ENCODE measurements at regions not wholly inside any gene's neighbourhood (a gene's known extent, or its start where the extent isn't known, plus 50 kb on each side); places are given as distances from the start of the nearest gene placed in this dataset.

- TF ChIP-seq GATA1 (IDR thresholded peaks at IDR 0.05; ENCODE audit: low read depth, low read length) (no peak), POLR2A (IDR thresholded peaks at IDR 0.05; ENCODE audit: low read length) (no peak)
- DNase-seq, result peak; percentile 64 to 81
Observed at GRCh38 chr9:86469476-86470250, 115.5 kb upstream of the TUT7 start.

DNA sequence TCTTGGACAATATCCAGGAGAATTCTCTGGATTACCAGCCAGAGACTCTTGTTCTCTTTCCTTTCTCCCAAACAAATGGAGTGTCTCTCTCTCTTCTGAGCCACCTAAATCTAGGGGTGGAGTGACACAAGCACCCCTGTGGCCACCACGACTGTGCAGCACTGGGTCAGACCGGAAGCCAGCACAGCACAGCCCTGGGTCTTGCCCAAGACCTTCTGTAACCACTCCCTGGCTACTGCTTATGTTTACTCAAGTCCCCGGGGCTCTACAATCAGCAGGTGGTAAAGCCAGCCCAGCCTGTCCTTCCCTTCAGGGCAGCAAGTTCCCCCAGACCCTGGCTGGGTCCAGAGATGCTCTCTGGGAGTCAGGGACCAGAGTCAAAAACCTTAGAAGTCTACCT lies 110.0 kb upstream of the TUT7 start:
- TF ChIP-seq GATA1 (IDR thresholded peaks at IDR 0.05; ENCODE audit: low read depth, low read length) (no peak), POLR2A (IDR thresholded peaks at IDR 0.05; ENCODE audit: low read length) (no peak)
- no peak for DNase-seq

DNA sequence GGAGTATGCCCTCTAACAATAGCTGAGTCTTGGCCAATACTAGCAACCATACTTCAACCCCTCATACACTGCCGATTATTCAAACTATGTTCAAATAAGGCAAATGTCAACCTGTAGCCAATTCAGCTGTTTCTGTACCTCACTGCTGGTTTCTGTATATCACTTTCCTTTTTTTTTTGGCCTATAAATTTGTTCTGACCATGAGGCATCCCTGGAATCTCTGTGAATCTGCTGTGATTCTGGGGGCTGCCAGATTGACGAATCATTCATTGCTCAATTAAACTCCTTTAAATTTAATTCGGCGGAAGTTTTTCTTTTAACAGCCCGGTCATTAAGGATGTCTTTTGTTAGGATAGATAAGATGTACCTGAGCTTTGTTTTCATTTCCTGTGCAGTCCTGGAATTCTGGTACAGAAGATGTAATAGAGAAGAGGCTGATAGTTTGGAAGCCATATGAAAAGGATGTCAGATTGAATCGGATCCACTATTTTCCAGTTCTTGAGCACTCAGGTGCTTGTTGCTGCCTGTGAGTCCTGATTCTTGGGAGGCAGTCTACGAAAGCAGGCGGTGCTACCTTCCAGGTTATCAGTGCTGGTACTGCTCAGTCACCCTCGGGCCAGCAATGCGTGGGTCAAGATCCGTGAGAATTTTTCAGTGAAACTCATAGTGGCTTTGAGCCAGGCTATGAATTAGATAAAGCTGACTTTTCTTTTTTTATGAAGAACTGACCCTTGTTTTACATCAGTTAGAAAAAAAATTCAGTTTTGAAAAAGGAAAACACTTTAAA lies 106.2 kb upstream of the TUT7 start:
- no peak for DNase-seq
- TF ChIP-seq POLR2A (IDR thresholded peaks at IDR 0.05; ENCODE audit: low read length), result no peak
- TF ChIP-seq GATA1 (IDR thresholded peaks at IDR 0.05; ENCODE audit: low read depth, low read length), result no peak

DNA sequence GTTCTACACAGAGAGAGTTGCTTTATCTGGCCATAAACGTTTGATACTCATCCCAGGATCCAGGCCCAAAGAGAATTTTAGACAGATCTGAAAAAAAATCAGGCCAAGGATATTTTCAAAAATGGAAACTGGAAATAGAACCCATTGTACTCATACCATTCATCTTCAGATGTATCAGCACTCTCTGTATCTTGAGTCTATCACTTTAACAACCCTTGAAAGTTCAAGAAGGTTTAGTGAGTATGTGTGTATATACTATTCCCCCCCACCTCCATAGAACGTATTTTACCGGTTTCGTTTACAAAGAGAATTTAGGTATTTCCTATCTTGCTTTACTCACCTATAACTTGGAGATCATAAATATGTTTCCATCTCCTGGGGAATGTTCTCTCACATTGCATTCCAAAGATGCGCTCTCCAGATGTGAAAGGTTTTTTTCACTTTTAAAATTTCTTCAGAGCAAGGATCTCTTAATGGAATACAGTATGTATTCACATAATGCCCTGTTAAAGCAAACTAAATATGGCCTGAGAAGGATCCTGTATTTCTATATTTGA lies 105.5 kb upstream of the TUT7 start:
- DNase-seq, result no peak
- no peak for TF ChIP-seq POLR2A (IDR thresholded peaks at IDR 0.05; ENCODE audit: low read length)
- TF ChIP-seq GATA1 (IDR thresholded peaks at IDR 0.05; ENCODE audit: low read depth, low read length), result no peak

DNA sequence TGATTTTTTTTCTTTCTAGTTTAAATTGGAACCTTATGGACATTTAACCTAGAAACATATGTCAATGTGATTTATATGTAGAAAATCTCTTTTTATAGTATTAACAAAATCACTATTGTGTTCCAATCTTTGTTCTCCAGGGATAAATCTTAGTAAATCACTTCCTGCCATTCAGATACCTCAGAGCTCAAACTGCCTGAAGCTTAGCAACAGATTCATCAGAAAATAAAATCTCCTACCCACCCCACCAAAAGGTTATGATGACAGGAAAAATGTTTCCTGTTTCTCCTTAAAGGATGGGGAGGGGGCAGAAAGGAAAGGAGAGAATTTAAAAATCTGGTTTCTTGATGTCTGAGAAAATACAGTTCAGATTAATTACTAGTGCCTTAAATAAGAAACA lies 105.0 kb upstream of the TUT7 start:
- no peak for TF ChIP-seq POLR2A (IDR thresholded peaks at IDR 0.05; ENCODE audit: low read length)
- TF ChIP-seq GATA1 (IDR thresholded peaks at IDR 0.05; ENCODE audit: low read depth, low read length), result no peak
- no peak for DNase-seq

- TF ChIP-seq GATA1 (IDR thresholded peaks at IDR 0.05; ENCODE audit: low read depth, low read length) (no peak), POLR2A (IDR thresholded peaks at IDR 0.05; ENCODE audit: low read length) (no peak)
- DNase-seq, result no peak
Observed at GRCh38 chr9:86458191-86458855, 104.1 kb upstream of the TUT7 start.

DNA sequence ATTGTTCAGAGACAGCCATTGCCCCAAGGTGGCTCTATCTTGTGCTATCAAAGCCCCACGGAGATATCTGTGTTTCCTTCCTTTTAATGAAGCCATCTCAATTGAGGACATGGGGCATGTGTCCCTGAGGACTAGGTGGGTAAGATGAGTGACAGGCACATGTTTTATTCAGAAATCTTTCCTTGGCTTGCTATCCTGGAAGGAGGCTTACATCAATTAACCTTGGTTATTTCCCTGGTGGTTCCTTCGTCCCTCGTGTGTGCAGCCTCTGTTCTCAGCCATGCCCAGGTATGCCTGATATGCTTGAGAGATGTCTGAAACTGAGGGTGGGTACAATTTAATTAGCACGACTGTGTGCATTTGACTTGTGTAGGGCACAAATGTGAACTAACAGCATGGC lies 102.2 kb upstream of the TUT7 start:
- no peak for TF ChIP-seq POLR2A (IDR thresholded peaks at IDR 0.05; ENCODE audit: low read length)
- no peak for TF ChIP-seq GATA1 (IDR thresholded peaks at IDR 0.05; ENCODE audit: low read depth, low read length)
- no peak for DNase-seq

DNA sequence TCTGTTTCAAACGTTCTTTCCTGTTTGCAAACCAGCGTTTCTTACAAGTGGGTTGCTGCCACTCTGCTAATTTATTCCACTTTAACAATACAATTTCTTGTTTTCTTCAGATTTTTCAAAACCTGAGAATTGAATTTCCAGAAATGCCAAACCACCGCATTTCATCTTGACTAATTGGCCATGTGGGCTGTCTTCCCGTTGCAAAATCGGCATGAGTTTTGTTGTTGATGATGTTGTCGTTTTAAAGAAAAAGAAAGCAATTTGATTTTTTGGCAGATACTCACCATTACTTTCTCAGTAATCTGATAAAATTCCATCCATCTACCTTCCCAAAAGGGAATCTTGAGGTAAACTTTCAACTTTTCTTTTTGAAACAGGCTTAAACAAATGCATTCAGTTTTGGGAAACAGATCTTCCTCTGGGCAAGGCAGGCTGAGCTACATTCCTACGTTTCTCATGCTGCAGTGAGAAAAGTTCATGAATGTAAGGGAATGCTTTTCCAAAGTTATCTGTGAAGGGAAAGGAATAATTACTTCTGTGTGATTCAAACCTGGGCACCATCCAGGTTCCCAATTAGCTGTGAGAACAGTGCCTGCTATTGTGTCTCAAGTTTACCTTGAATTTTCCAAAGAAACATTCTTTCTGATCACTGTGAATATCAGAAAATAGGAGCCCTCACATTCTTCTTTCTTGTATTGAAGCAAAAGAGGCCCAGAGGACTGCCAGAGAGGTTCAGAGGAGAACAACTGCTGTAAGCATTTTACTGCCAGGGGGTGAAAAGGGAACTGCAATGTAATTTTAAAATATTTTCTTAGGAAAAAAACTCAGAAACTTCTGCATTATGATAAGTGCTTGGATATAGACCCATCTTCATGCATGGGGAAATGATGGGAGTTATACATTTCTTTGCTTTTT lies 100.7 kb upstream of the TUT7 start:
- TF ChIP-seq POLR2A (IDR thresholded peaks at IDR 0.05; ENCODE audit: low read length) (no peak), GATA1 (IDR thresholded peaks at IDR 0.05; ENCODE audit: low read depth, low read length) (no peak)
- no peak for DNase-seq

DNA sequence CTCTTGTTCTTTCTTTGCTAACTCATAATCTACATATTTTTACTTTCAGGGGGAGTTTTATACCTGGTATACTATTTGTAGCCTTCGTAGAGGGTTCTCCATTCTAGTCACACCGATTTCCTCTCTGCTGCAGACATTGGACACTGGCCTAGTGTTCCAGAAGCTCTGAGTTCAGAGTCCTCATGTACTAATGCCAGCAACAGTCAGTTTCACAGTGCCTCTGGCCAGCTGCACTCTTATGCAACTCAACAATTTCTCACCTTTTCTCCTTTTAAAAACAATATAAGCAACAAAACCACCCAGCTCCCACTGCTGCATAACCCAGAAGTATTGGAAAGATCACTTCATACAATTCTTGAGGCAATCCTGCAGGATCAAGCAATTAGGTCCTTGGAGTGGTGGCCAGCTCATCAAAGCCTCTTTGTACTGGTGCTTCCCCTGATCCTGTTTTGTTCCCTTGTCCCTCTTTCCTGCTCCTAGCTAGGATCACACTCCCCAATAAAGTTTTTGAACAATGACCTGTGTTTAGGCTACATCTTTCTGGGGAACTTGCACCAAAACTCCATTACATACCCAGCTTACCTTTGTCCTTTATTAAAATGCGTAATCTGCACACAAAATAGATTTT lies 98.1 kb upstream of the TUT7 start:
- no peak for DNase-seq
- TF ChIP-seq GATA1 (IDR thresholded peaks at IDR 0.05; ENCODE audit: low read depth, low read length) (no peak), POLR2A (IDR thresholded peaks at IDR 0.05; ENCODE audit: low read length) (no peak)

DNA sequence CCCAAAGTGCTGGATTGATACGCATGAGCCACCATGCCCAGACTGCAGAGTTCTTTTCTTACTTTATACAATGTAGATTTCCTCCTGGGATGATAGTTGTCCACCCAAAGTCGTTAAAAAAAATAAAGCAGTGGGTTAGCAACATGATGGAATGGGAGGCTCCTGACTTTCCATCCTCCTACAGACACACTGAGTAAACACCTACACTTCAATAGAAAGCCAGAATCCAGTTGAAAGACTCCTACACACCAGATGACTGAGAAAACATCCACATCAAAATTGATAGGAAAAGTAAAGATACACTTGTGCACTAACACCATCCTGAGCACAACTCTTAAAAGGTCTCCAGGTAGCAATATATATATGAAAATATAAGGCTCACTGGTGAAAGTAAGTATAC lies 95.0 kb upstream of the TUT7 start:
- TF ChIP-seq GATA1 (IDR thresholded peaks at IDR 0.05; ENCODE audit: low read depth, low read length), result no peak
- no peak for TF ChIP-seq POLR2A (IDR thresholded peaks at IDR 0.05; ENCODE audit: low read length)

GRCh38 chr9:86445671-86446070 lies 91.5 kb upstream of the TUT7 start:
- DNase-seq, result no peak
- no peak for TF ChIP-seq POLR2A (IDR thresholded peaks at IDR 0.05; ENCODE audit: low read length)
- TF ChIP-seq GATA1 (IDR thresholded peaks at IDR 0.05; ENCODE audit: low read depth, low read length), result no peak

More for the DNA sequence above, 95.0 kb upstream of the TUT7 start:
- no peak for DNase-seq

DNA sequence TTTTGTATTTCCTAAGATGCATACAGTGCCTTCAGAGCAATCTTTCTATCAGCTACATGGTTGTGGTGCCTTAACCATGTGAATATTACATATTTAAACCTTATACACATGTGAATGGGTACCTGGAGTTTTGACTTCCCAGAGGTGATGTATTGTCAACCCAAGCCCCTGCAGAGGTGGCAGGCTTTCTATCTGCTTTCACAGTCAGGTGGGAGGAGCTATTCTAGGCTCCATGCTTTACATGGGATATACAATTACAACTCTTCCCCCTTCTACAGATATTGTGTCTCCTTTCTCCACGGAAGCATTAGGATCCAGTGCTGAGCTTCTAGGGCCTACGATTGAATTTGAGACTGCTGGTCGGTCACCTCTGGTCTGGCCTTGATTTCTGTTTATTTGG lies 89.8 kb upstream of the TUT7 start:
- DNase-seq, result no peak
- TF ChIP-seq POLR2A (IDR thresholded peaks at IDR 0.05; ENCODE audit: low read length) (no peak), GATA1 (IDR thresholded peaks at IDR 0.05; ENCODE audit: low read depth, low read length) (no peak)

Data from erythroblast (primary cell).